Neutrophil (primary cell): ENCODE measurements at regions not wholly inside any gene's neighbourhood (a gene's known extent, or its start where the extent isn't known, plus 50 kb on each side); places are given as distances from the start of the nearest gene placed in this dataset.

Experiments used
- H3K27ac ChIP-seq: fragments of 200-600 bp; sonication (generic); 2 replicates; pipeline ENCODE4 v1.5.1; 2016; ENCODE audit warnings: mild to moderate bottlenecking, moderate library complexity
- H3K27me3 ChIP-seq: fragments of 200-600 bp; sonication (generic); 2 replicates; pipeline ENCODE4 v1.6.0; 2016; ENCODE audit warnings: mild to moderate bottlenecking
- H3K36me3 ChIP-seq: fragments of 200-600 bp; sonication (generic); 2 replicates; pipeline ENCODE4 v1.5.1; 2017
- H3K4me1 ChIP-seq, 2 experiments: fragments of 200-600 bp in 1 of 2; sonication (generic) in 1 of 2; 1 replicate in 1 of 2; 2 replicates in 1 of 2; pipeline versions ENCODE4 v1.5.1 to v1.6.1; 2013 to 2016; ENCODE audit warnings: low read depth in 1 of 2, low read length in 1 of 2, mild to moderate bottlenecking in 1 of 2, moderate library complexity in 1 of 2; ENCODE audit not compliant: control insufficient read depth in 1 of 2, insufficient read depth in 1 of 2
- H3K4me3 ChIP-seq, 2 experiments: fragments of 200-600 bp in 1 of 2; sonication (generic) in 1 of 2; 1 replicate in 1 of 2; 2 replicates in 1 of 2; pipeline ENCODE4 v1.5.1; 2013 to 2016; ENCODE audit warnings: low read depth in 1 of 2, low read length in 1 of 2, mild to moderate bottlenecking in 1 of 2, moderate library complexity in 1 of 2
- H3K9me3 ChIP-seq: fragments of 200-600 bp; sonication (generic); 2 replicates; pipeline ENCODE4 v1.5.1; 2016
- CTCF ChIP-seq: fragments of 200-600 bp; sonication (generic); IDR thresholded peaks from 2 replicates; pipeline ENCODE4 v1.5.1; 2016; ENCODE audit warnings: antibody characterized with exemption

DNA sequence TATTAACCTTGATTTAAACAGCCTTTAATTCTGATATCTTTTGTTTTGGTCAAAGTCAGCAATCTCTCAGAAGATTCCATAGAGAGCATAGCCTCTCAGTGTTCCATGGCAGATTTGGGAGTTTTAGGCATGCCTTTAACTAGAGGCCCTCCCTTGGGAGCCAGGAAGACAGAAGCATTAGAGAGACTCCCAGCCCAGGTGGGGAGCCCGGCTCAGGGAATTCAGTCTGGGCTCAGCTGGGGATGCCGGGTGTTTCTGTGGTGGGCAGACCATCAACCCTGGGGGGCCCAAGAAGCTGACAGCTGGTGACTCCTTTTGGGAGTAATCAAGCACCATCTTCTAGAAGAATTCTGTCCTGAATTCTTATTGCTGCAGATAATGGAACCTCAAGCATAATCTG is 99.7 kb upstream of the CELF4 start:
- no peaks in the 10 kb centered on the region for H3K4me1 ChIP-seq
- H3K9me3 ChIP-seq, result no peaks in the 10 kb centered on the region
- no peak overlapping the region for H3K4me3 ChIP-seq
- TF ChIP-seq CTCF, result no peak
- no peaks in the 10 kb centered on the region for H3K36me3 ChIP-seq
- no peak overlapping the region for H3K27ac ChIP-seq
- H3K27me3 ChIP-seq, result no peaks in the 10 kb centered on the region

DNA sequence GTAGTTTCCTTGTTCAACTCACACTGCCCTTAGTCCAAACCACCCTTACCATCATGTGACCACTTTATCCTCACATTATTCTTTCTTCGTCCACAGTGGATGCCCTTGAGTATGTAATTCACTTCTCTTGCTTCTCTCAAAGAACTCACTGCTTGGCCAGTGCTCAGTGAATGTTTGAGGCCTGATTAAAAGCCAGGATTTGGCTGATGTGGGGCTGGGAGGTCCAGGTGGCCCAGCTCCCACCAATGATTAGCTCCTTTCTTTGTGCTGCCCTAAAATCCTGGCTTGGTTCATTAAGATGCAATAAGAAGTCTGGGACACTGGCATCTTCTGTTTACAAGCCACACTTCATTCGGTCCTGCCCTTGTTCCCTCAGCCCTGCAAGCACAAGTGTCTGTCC is 97.8 kb upstream of the CELF4 start:
- Histone ChIP-seq H3K36me3 (no peaks in the 10 kb centered on the region), H3K27ac (no peak overlapping the region), H3K4me3 (no peak overlapping the region), H3K4me1 (no peaks in the 10 kb centered on the region), H3K27me3 (no peaks in the 10 kb centered on the region), H3K9me3 (no peaks in the 10 kb centered on the region)
- TF ChIP-seq CTCF, result no peak

DNA sequence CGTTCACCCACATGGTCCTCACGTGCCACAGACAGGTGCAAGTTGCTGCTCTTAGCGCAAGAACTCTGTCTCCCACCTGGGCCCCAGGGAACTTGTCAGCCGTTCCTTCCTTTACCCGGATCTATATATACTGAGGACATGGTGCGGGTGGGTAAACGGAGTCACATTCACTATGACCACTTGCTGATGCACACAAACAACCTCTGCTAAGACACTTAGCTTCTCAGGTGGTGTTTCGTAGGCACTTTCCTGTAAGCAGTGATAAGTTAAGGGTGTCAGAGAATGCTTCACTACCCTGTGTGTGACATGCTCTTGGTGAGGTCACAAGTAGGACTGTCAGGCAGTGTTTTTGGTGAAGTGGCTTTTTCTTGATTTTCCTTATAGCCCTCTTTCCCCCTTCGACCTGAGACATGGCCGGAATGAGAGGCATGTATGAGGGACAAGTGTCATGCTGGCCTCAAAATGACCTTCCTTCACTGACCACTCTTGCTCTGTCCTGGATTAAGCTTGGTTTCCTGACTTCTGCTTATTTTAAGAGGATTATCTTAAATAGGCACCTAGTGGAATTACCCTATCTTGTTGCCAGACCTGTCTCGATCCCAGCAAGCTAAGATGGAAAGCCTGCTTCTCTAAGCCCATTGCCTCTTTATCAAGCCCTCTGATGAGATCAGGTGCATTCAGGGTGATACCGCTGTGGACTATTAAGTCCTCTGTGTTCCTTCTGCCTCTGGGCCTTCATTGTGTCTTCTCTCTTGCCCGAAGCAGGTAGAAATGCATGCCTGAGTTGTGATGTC is 97.1 kb upstream of the CELF4 start:
- TF ChIP-seq CTCF, result no peak
- H3K36me3 ChIP-seq, result no peaks in the 10 kb centered on the region
- H3K27ac ChIP-seq, result no peak overlapping the region
- no peaks in the 10 kb centered on the region for H3K4me1 ChIP-seq
- no peak overlapping the region for H3K4me3 ChIP-seq
- H3K9me3 ChIP-seq, result no peaks in the 10 kb centered on the region
- no peaks in the 10 kb centered on the region for H3K27me3 ChIP-seq

- Histone ChIP-seq H3K4me1 (no peaks in the 10 kb centered on the region), H3K4me3 (no peak overlapping the region), H3K36me3 (no peaks in the 10 kb centered on the region), H3K27ac (no peak overlapping the region), H3K27me3 (no peaks in the 10 kb centered on the region), H3K9me3 (no peaks in the 10 kb centered on the region)
- no peak for TF ChIP-seq CTCF
Observed at GRCh38 chr18:37662099-37662498, 96.5 kb upstream of the CELF4 start.

DNA sequence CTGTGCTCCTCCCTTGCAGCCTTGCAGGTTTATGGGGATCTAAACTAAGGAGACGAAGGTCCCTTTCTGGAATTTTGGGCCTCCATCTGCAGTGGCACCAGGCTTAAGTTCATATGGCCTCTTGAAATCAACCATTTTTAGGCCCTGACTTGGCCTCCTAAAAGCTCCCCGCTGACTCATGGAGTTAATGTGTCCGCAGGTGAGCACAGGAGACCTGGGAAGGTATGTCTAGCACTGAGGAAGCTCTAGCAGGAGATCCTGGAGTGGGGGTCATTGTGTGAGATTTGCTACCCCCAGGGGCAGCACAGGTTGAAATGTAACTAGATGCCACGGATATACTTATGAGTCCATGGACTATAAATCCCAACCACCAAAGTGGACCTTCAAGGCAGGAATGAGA is 95.9 kb upstream of the CELF4 start:
- no peak for TF ChIP-seq CTCF
- H3K4me3 ChIP-seq, result no peak overlapping the region
- H3K36me3 ChIP-seq, result no peaks in the 10 kb centered on the region
- no peaks in the 10 kb centered on the region for H3K27me3 ChIP-seq
- no peaks in the 10 kb centered on the region for H3K9me3 ChIP-seq
- H3K27ac ChIP-seq, result no peak overlapping the region
- no peaks in the 10 kb centered on the region for H3K4me1 ChIP-seq
